HEK293 (cell line): ENCODE measurements at regions not wholly inside any gene's neighbourhood (a gene's known extent, or its start where the extent isn't known, plus 50 kb on each side); places are given as distances from the start of the nearest gene placed in this dataset.

Experiments
- KLF1 ChIP-seq: fragments of 450-650 bp; formaldehyde crosslinking; IDR thresholded peaks from 2 replicates; pipeline ENCODE4 v1.5.1; 2016; ENCODE audit warnings: missing biosample characterization, missing genetic modification characterization
- SP3 ChIP-seq: fragments of 450-650 bp; formaldehyde crosslinking; IDR thresholded peaks from 2 replicates; pipeline ENCODE4 v1.5.1; 2016; ENCODE audit warnings: missing biosample characterization, missing genetic modification characterization
- ZNF146 ChIP-seq: fragments of 450-650 bp; formaldehyde crosslinking; IDR thresholded peaks from 2 replicates; pipeline ENCODE4 v1.5.1; 2016; ENCODE audit warnings: missing biosample characterization, missing genetic modification characterization
- ZNF184 ChIP-seq: fragments of 450-650 bp; IDR thresholded peaks from 2 replicates; pipeline ENCODE4 v1.5.1; 2018; ENCODE audit warnings: missing biosample characterization, mild to moderate bottlenecking, missing genetic modification characterization
- ZNF514 ChIP-seq: fragments of 450-650 bp; formaldehyde crosslinking; IDR thresholded peaks from 2 replicates; pipeline ENCODE4 v1.5.1; 2016; ENCODE audit warnings: missing biosample characterization, missing genetic modification characterization
- ZNF768 ChIP-seq: fragments of 450-650 bp; formaldehyde crosslinking; IDR thresholded peaks from 2 replicates; pipeline ENCODE4 v1.5.1; 2018; ENCODE audit warnings: missing biosample characterization, mild to moderate bottlenecking, missing genetic modification characterization
- TF ChIP-seq, protein P1 (sequence below): fragments of 450-650 bp; formaldehyde crosslinking; IDR thresholded peaks from 2 replicates; pipeline ENCODE4 v1.5.1; 2017; ENCODE audit warnings: missing biosample characterization, missing genetic modification characterization
- TF ChIP-seq, protein P2 (sequence below): IDR thresholded peaks from 2 replicates; pipeline ENCODE4 v1.6.1; 2011; ENCODE audit warnings: mild to moderate bottlenecking, low read depth, low read length, borderline replicate concordance
- TF ChIP-seq, protein P3 (sequence below): fragments of 450-650 bp; formaldehyde crosslinking; IDR thresholded peaks from 2 replicates; pipeline ENCODE4 v1.5.1; 2016; ENCODE audit warnings: missing biosample characterization, missing genetic modification characterization
- TF ChIP-seq, protein P4 (sequence below): fragments of 450-650 bp; formaldehyde crosslinking; IDR thresholded peaks from 2 replicates; pipeline ENCODE4 v1.5.1; 2016; ENCODE audit warnings: missing biosample characterization, missing genetic modification characterization

DNA sequence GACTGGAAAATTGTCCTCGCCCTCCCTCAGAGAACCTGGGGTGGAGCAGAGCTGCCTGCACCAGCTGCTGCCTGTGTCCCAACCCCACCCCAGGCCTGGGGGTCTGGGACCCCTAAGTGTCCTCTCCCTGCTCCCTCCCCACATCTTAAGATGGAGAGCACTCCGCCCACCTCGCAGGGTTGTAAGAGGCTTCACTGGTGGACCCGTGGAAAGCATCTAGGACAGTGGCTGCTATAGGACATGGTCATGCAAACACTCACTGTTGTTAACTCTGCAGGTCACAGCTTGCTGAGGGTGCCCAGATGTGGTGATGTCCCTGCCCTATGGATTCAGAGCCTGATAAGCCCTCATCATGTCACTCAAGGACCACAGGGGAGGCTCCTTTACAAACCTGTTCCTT is 62.0 kb upstream of the ARNT2 start:
- TF ChIP-seq, protein P1, sequence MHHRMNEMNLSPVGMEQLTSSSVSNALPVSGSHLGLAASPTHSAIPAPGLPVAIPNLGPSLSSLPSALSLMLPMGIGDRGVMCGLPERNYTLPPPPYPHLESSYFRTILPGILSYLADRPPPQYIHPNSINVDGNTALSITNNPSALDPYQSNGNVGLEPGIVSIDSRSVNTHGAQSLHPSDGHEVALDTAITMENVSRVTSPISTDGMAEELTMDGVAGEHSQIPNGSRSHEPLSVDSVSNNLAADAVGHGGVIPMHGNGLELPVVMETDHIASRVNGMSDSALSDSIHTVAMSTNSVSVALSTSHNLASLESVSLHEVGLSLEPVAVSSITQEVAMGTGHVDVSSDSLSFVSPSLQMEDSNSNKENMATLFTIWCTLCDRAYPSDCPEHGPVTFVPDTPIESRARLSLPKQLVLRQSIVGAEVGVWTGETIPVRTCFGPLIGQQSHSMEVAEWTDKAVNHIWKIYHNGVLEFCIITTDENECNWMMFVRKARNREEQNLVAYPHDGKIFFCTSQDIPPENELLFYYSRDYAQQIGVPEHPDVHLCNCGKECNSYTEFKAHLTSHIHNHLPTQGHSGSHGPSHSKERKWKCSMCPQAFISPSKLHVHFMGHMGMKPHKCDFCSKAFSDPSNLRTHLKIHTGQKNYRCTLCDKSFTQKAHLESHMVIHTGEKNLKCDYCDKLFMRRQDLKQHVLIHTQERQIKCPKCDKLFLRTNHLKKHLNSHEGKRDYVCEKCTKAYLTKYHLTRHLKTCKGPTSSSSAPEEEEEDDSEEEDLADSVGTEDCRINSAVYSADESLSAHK (tag by site-specific recombination), result no peak
- TF ChIP-seq, protein P2, sequence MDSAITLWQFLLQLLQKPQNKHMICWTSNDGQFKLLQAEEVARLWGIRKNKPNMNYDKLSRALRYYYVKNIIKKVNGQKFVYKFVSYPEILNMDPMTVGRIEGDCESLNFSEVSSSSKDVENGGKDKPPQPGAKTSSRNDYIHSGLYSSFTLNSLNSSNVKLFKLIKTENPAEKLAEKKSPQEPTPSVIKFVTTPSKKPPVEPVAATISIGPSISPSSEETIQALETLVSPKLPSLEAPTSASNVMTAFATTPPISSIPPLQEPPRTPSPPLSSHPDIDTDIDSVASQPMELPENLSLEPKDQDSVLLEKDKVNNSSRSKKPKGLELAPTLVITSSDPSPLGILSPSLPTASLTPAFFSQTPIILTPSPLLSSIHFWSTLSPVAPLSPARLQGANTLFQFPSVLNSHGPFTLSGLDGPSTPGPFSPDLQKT, result no peak
- TF ChIP-seq, protein P3, sequence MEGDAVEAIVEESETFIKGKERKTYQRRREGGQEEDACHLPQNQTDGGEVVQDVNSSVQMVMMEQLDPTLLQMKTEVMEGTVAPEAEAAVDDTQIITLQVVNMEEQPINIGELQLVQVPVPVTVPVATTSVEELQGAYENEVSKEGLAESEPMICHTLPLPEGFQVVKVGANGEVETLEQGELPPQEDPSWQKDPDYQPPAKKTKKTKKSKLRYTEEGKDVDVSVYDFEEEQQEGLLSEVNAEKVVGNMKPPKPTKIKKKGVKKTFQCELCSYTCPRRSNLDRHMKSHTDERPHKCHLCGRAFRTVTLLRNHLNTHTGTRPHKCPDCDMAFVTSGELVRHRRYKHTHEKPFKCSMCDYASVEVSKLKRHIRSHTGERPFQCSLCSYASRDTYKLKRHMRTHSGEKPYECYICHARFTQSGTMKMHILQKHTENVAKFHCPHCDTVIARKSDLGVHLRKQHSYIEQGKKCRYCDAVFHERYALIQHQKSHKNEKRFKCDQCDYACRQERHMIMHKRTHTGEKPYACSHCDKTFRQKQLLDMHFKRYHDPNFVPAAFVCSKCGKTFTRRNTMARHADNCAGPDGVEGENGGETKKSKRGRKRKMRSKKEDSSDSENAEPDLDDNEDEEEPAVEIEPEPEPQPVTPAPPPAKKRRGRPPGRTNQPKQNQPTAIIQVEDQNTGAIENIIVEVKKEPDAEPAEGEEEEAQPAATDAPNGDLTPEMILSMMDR (tag by site-specific recombination), result no peak
- TF ChIP-seq, protein P4, sequence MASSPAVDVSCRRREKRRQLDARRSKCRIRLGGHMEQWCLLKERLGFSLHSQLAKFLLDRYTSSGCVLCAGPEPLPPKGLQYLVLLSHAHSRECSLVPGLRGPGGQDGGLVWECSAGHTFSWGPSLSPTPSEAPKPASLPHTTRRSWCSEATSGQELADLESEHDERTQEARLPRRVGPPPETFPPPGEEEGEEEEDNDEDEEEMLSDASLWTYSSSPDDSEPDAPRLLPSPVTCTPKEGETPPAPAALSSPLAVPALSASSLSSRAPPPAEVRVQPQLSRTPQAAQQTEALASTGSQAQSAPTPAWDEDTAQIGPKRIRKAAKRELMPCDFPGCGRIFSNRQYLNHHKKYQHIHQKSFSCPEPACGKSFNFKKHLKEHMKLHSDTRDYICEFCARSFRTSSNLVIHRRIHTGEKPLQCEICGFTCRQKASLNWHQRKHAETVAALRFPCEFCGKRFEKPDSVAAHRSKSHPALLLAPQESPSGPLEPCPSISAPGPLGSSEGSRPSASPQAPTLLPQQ (tag by site-specific recombination), result no peak
- no peak for TF ChIP-seq ZNF184 (tag by site-specific recombination)
- TF ChIP-seq KLF1 (tag by site-specific recombination), result no peak
- no peak for TF ChIP-seq ZNF514
- no peak for TF ChIP-seq ZNF146
- no peak for TF ChIP-seq ZNF768
- no peak for TF ChIP-seq SP3 (tag by site-specific recombination)
